ENCODE measurements at regions not wholly inside any gene's neighbourhood (a gene's known extent, or its start where the extent isn't known, plus 50 kb on each side); places are given as distances from the start of the nearest gene placed in this dataset.
A peak's percentile ranks its signal among the peaks of the same experiment; 100 is the strongest.

GRCh38 chr1:238491265-238491664 lies 600.5 kb upstream of the ZP4 start:
- H3K27ac ChIP-seq: no peak overlapping the region
- DNase-seq (ENCODE audit: low read depth, low spot score): no peak

DNA sequence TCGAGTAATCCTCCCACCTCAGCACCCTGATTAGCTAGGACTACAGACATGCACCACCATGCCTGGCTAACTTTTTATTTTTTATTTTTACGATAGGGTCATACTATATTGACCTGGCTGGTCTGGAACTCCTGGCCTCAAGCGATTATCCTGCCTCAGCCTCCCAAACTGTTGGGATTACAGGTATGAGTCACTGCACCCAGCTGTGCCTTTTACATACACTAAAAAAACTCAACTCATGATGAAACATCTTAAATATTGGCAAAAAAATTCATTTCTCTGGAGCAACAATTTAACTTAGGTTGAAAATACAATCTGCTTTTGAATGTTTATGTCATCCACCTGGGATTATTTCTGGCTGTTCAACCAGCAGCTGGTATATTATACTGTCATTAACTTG lies 598.3 kb upstream of the ZP4 start:
- H3K27ac ChIP-seq: no peak overlapping the region
- DNase-seq (ENCODE audit: low read depth, low spot score): no peak

DNA sequence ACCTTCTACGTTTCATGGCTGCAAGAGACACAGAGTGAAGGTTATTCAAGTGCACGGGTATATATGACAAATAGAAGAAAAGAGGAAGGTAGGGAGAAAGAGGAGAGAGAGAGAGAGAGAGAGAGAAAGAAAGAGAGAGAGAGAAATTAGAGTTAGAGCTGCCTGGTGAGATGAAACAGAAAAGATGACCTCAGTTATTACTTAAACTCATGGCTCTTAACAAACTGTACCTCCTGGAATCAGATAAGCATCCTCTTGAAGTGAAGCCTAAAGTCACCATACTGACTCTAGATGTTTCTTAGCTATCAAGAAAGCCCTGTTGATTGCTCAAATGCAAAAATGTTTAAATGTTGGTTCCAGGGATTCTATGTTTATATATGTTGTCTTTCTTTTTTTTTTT lies 597.7 kb upstream of the ZP4 start:
- DNase-seq (ENCODE audit: low read depth, low spot score): no peak

GRCh38 chr1:238487931-238488330 lies 597.2 kb upstream of the ZP4 start:
- no peak for DNase-seq (ENCODE audit: low read depth, low spot score)
- no peak overlapping the region for H3K27ac ChIP-seq

More for the DNA sequence above, 597.7 kb upstream of the ZP4 start:
- H3K27ac ChIP-seq: no peak overlapping the region

- H3K27ac ChIP-seq: no peak overlapping the region
- DNase-seq (ENCODE audit: low read depth, low spot score): no peak
Observed at GRCh38 chr1:238485912-238486209, 595.1 kb upstream of the ZP4 start.

GRCh38 chr1:238485057-238485911 lies 594.6 kb upstream of the ZP4 start:
- DNase-seq (ENCODE audit: low read depth, low spot score): no peak
- H3K27ac ChIP-seq: no peak overlapping the region

GRCh38 chr1:238484121-238484520 lies 593.4 kb upstream of the ZP4 start:
- DNase-seq (ENCODE audit: low read depth, low spot score): no peak
- H3K27ac ChIP-seq: no peak overlapping the region

DNA sequence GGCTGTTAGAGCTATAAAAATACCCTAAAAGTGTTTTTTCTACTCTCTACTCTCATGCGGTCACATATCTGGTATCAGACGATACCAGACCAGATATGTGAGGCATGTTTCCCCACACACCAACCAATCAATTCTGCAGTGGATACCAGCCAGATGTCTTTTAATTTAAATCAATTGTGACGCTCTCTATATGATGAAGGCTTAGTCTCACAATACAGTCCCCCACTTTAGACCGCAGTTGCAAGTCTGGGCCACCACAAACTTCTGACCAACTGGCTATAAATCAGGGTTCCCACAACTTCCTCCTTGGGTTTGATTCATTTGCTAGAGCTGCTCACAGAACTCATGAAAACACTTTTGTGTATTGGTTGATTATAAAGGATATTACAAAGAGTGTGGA lies 586.1 kb upstream of the ZP4 start:
- no peak overlapping the region for H3K27ac ChIP-seq
- DNase-seq (ENCODE audit: low read depth, low spot score): no peak

DNA sequence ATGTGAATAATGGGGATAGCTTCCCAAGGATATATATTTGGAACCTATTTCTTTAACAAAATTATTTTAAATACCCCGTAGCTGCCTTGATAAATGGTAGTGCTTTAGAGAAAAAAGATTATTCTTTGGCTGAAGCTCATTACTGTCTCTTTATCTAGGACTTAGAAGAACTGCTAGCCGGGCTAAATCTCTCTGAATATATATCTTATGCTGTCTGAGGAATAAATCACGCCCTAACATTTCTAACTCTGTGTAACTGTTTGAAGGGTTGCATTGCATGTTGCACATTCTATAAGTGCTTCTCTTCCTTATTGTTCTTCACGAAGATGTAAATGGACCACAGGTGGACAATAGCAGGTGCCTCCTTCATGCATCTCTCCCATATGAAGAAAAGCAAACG lies 585.0 kb upstream of the ZP4 start:
- DNase-seq (ENCODE audit: low read depth, low spot score): no peak
- H3K27ac ChIP-seq: no peak overlapping the region

DNA sequence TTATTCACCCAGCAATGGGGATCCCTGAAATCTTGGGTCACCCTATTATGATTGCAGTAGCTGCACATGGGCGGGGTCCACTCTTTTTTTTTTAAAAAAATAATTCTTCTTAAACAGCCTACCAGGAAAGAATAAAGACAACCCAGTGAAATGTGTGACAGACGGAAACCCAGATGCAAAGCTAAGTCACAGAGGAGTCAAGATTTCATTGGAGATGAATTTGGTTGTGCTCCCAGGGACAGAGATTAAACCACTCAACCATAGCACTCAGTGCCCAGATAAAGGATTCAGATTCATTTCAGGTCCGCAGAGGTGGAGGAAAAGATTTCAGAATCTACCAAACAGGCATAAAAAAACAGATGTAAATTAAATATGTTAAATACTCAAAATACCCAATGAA lies 583.5 kb upstream of the ZP4 start:
- no peak overlapping the region for H3K27ac ChIP-seq
- DNase-seq (ENCODE audit: low read depth, low spot score): no peak

GRCh38 chr1:238469146-238469631 lies 578.5 kb upstream of the ZP4 start:
- no peak for DNase-seq (ENCODE audit: low read depth, low spot score)
- no peak overlapping the region for H3K27ac ChIP-seq

- no peak for DNase-seq (ENCODE audit: low read depth, low spot score)
- H3K27ac ChIP-seq: no peak overlapping the region
Observed at GRCh38 chr1:238468068-238468467, 577.3 kb upstream of the ZP4 start.

DNA sequence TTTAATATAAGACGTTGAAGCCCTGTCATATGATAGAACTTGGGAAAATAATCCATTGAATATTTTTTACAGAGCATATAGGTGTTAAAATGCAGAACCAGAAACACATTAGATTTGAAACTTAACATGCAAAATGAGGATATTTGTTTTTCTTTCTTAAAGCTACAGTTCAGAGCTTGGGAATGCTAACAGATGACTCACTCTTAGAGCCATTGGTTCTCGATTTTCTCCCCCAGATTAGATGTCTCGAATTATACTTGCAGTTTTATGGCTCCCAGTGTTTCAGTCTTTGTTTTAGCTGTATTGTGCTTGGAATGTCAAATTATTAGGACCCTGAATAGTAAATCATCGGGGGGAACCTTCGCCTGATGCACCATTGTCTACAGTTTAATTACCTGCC lies 575.7 kb upstream of the ZP4 start:
- no peak for DNase-seq (ENCODE audit: low read depth, low spot score)
- no peak overlapping the region for H3K27ac ChIP-seq

GRCh38 chr1:238465449-238465848 lies 574.7 kb upstream of the ZP4 start:
- no peak for DNase-seq (ENCODE audit: low read depth, low spot score)

DNA sequence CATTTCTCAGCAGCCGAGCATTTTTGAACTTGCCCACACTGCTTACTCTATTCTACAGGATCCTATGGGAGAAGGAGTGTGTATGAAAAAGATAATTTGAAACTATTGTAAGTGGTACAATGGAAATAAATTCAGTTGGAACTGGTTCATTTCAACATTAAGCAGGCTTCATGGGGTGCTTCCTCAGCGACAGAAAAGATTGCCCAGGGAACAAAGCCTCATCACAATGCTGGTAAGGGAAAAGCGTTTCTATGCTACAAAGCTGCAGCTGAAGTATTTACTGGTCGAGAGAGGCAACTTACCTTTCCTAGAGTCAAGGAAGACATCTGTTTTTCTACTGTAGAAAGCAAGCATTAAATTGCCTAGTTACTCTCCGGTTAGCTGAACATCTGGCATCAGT lies 568.2 kb upstream of the ZP4 start:
- no peak for DNase-seq (ENCODE audit: low read depth, low spot score)
- H3K27ac ChIP-seq: no peak overlapping the region

More at GRCh38 chr1:238465449-238465848, 574.7 kb upstream of the ZP4 start:
- no peak overlapping the region for H3K27ac ChIP-seq

- H3K27ac ChIP-seq: no peak overlapping the region
- peak; percentile 0 for DNase-seq (ENCODE audit: low read depth, low spot score)
Observed at GRCh38 chr1:238457610-238458009, 566.9 kb upstream of the ZP4 start.

GRCh38 chr1:238451781-238452310 lies 561.1 kb upstream of the ZP4 start:
- no peak overlapping the region for H3K27ac ChIP-seq
- no peak for DNase-seq (ENCODE audit: low read depth, low spot score)

GRCh38 chr1:238450976-238451375 lies 560.3 kb upstream of the ZP4 start:
- DNase-seq (ENCODE audit: low read depth, low spot score): no peak
- no peak overlapping the region for H3K27ac ChIP-seq

DNA sequence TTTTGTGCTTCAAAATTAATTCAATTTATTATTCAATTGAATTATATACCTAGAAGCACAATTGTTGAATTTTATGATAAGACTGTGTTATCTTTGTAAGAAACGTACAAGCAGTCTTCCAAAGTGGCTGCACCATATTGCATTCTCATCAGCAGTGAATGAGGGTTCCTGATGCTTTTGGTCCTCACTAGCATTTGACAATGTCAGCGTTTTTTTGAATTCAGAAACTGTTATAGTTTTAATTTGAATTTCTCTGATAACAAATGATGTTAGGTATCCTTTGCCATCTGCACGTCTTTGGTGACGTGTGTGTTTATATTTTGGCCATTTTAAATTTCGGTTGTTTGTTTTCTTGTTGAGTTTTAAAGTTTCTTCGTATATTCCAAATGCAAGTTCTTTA lies 553.0 kb upstream of the ZP4 start:
- DNase-seq (ENCODE audit: low read depth, low spot score): no peak

GRCh38 chr1:238439511-238439910 lies 548.8 kb upstream of the ZP4 start:
- no peak overlapping the region for H3K27ac ChIP-seq
- no peak for DNase-seq (ENCODE audit: low read depth, low spot score)

More for the DNA sequence above, 553.0 kb upstream of the ZP4 start:
- no peak overlapping the region for H3K27ac ChIP-seq

- no peak for DNase-seq (ENCODE audit: low read depth, low spot score)
Observed at GRCh38 chr1:238438311-238439270, 547.9 kb upstream of the ZP4 start.

More at GRCh38 chr1:238438311-238439270, 547.9 kb upstream of the ZP4 start:
- H3K27ac ChIP-seq: no peak overlapping the region
